Nephron progenitor cell (in vitro differentiated cells): ENCODE measurements at regions not wholly inside any gene's neighbourhood (a gene's known extent, or its start where the extent isn't known, plus 50 kb on each side); places are given as distances from the start of the nearest gene placed in this dataset.
A peak's percentile ranks its signal among the peaks of the same experiment; 100 is the strongest.

ENCODE experiments used
- DNase-seq: peaks from one replicate; pipeline ENCODE4 v3.0.0; 2021
- H3K27ac Mint-ChIP-seq: 2 replicates; pipeline ENCODE4 v1.8.0; 2021; ENCODE audit warnings: mild to moderate bottlenecking, moderate library complexity, mixed read lengths
- H3K27me3 Mint-ChIP-seq: 2 replicates; pipeline ENCODE4 v1.8.0; 2021; ENCODE audit warnings: mild to moderate bottlenecking, low read depth, mixed read lengths; ENCODE audit not compliant: poor library complexity
- H3K36me3 Mint-ChIP-seq: 2 replicates; pipeline ENCODE4 v1.8.0; 2021; ENCODE audit warnings: low read depth, mixed read lengths
- H3K4me1 Mint-ChIP-seq: 2 replicates; pipeline ENCODE4 v1.8.0; 2021; ENCODE audit warnings: mixed read lengths
- H3K4me3 Mint-ChIP-seq: 2 replicates; pipeline ENCODE4 v1.8.0; 2021; ENCODE audit warnings: mild to moderate bottlenecking, moderate library complexity, mixed read lengths
- H3K9me3 Mint-ChIP-seq: 2 replicates; pipeline ENCODE4 v1.8.0; 2021; ENCODE audit warnings: mild to moderate bottlenecking, moderate library complexity, mixed read lengths
- TF ChIP-seq, protein P1 (sequence below): fragments of 200-600 bp; sonication (generic); IDR thresholded peaks from 2 replicates; pipeline ENCODE4 v1.5.0; 2021; ENCODE audit warnings: antibody characterized with exemption

DNA sequence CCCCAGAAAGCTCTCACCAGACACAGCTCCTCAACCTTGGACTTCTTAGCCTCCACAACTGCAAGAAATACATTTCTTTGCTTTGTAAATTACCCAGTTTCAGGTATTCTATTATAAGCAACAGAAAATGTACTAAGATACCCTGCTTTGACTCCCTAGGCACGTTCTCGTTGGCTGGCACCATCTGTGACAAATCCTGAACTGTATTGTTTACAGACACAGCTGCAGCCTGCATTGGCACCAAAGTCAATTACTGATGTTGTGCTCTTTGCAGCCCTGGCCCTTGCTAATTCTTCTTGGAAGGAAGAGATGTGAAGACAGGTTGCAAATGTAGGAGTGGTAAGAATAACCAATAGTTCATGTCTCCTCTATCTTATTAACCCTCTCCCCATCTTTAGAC lies 72.7 kb upstream of the FAM136A start:
- no peak for DNase-seq
- Mint-ChIP-seq H3K9me3 (peaks cover 9% of the 10 kb centered on the region), H3K27me3 (peaks cover 18% of the 10 kb centered on the region), H3K4me1 (peaks cover 7% of the 10 kb centered on the region), H3K36me3 (no peaks in the 10 kb centered on the region), H3K4me3 (no peak overlapping the region), H3K27ac (no peak overlapping the region)
- TF ChIP-seq, protein P1, sequence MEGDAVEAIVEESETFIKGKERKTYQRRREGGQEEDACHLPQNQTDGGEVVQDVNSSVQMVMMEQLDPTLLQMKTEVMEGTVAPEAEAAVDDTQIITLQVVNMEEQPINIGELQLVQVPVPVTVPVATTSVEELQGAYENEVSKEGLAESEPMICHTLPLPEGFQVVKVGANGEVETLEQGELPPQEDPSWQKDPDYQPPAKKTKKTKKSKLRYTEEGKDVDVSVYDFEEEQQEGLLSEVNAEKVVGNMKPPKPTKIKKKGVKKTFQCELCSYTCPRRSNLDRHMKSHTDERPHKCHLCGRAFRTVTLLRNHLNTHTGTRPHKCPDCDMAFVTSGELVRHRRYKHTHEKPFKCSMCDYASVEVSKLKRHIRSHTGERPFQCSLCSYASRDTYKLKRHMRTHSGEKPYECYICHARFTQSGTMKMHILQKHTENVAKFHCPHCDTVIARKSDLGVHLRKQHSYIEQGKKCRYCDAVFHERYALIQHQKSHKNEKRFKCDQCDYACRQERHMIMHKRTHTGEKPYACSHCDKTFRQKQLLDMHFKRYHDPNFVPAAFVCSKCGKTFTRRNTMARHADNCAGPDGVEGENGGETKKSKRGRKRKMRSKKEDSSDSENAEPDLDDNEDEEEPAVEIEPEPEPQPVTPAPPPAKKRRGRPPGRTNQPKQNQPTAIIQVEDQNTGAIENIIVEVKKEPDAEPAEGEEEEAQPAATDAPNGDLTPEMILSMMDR = no peak

DNA sequence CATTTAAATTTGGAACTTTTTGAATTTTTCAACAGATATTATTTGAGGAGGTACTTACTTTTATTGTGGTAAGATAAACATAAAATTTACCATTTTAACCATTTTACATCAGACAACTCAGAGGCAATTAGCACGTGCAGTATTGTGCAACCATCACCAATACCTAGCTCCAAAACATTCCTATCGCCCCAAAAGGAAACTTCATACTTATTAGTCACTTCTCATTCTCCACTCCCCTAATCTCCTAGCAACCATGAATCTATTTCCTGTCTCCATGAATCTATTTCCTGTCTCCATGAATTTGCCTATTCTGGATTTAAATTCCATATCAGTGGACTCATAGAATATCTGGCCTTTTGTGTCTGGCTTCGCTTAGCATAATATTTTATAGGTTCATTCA lies 69.9 kb upstream of the FAM136A start:
- Mint-ChIP-seq H3K9me3 (peaks cover 9% of the 10 kb centered on the region), H3K36me3 (no peaks in the 10 kb centered on the region), H3K4me3 (no peak overlapping the region), H3K27ac (no peak overlapping the region), H3K4me1 (peaks cover 10% of the 10 kb centered on the region), H3K27me3 (peaks cover 20% of the 10 kb centered on the region)
- TF ChIP-seq, protein P1 = no peak
- DNase-seq = no peak

DNA sequence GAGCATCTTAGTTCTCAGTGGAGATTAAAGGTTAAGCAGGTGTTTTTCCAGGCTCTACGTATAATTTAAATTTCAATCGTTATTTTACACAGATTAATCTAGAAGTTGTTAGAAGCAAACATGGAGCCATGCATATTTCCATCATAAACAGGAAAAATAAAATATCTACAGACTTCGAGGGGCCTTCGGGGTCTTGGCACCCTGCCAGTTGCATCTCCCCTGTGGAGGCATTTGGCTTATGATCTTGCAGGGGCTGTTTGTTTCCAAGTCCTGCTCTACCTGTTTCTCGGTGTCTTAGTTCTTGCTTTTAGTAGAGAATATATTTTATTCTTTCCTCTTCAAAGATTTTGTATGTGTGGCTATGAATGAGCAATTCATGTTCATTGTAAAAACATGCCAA lies 67.2 kb upstream of the FAM136A start:
- H3K9me3 Mint-ChIP-seq = peaks cover 9% of the 10 kb centered on the region
- H3K27ac Mint-ChIP-seq = no peak overlapping the region
- no peaks in the 10 kb centered on the region for H3K36me3 Mint-ChIP-seq
- TF ChIP-seq, protein P1 = no peak
- DNase-seq = no peak
- no peak overlapping the region for H3K4me3 Mint-ChIP-seq
- H3K27me3 Mint-ChIP-seq = peaks cover 11% of the 10 kb centered on the region
- H3K4me1 Mint-ChIP-seq = peaks cover 10% of the 10 kb centered on the region

DNA sequence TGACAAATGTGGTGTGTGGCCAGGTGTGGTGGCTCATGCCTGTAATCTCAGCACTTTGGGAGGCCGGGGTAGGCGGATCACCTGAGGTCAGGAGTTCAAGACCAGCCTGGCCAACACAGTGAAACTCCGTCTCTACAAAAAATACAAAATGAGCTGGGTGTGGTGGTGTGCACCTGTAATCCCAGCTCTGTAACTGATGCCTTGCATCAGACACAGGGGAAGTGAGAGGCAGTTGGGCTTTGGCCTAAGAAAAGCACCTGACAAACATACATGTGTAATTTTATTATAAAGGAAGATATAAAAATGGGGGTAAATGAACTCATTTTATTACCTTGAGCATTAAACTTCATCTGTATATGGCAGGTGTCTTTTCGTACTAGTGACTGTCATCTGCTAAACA lies 66.7 kb upstream of the FAM136A start:
- Mint-ChIP-seq H3K9me3 (peaks cover 9% of the 10 kb centered on the region), H3K27me3 (peaks cover 11% of the 10 kb centered on the region), H3K36me3 (no peaks in the 10 kb centered on the region), H3K4me3 (no peak overlapping the region), H3K4me1 (peaks cover 10% of the 10 kb centered on the region), H3K27ac (no peak overlapping the region)
- TF ChIP-seq, protein P1 = no peak
- DNase-seq = no peak

DNA sequence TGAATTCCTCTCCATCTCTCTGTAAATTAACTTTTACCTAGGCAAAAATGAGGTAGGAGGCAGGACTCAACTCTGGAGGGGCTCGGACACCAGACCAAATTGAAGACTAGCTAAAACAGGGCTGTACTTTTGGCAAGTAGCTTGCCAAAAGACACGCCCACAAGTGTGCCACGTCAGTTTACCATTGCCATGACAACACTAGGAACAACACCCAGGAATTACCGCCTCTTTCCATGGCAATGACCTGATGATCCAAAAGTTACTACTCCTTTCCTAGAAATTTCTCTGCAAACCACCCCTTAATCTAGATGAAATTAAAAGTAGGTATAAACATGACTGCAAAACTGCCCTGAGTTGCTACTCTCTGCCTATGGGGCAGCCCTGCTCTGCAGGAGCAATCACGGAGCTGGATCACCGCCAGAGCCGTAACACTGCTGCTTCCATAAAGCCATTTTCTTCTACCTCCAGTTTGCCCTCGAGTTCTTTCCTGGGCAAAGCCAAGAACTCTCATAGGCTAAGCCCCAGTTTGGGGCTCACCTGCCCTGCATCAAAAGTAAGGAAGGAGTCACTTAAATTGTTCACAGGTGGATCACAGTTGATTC lies 66.0 kb upstream of the FAM136A start:
- peak overlapping the region; percentile 9 for H3K27ac Mint-ChIP-seq
- TF ChIP-seq, protein P1 = no peak

DNA sequence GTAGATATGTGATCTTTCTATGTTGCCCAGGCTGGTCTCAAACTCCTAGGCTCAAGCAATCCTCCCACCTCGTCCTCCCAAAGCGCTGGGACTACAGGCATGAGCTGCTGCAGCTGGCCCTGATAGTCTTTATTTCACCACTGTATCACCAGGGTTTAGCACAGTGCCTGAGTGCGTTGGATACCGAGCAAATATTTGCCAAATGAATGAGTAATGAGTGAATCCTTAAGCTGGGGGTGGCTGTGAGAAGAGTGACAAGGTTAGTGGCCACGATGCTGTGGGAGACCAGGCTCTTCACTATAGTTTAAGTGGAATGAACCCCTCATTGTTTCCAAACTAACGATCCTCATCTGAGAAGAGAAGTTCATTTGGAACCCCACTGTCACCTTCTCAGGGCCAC lies 60.8 kb upstream of the FAM136A start:
- H3K4me1 Mint-ChIP-seq = peaks cover 14% of the 10 kb centered on the region

More for the DNA sequence above, 66.0 kb upstream of the FAM136A start:
- peaks cover 9% of the 10 kb centered on the region for H3K9me3 Mint-ChIP-seq
- H3K4me1 Mint-ChIP-seq = peaks cover 10% of the 10 kb centered on the region
- no peak overlapping the region for H3K4me3 Mint-ChIP-seq
- DNase-seq = peak; percentile 10
- H3K36me3 Mint-ChIP-seq = no peaks in the 10 kb centered on the region
- peaks cover 7% of the 10 kb centered on the region for H3K27me3 Mint-ChIP-seq

More for the DNA sequence above, 60.8 kb upstream of the FAM136A start:
- no peaks in the 10 kb centered on the region for H3K36me3 Mint-ChIP-seq
- TF ChIP-seq, protein P1 = no peak
- no peak overlapping the region for H3K4me3 Mint-ChIP-seq
- no peaks in the 10 kb centered on the region for H3K9me3 Mint-ChIP-seq
- no peak overlapping the region for H3K27ac Mint-ChIP-seq
- no peak for DNase-seq
- peaks cover 6% of the 10 kb centered on the region for H3K27me3 Mint-ChIP-seq
